MCF 10A (cell line): ENCODE measurements at regions not wholly inside any gene's neighbourhood (a gene's known extent, or its start where the extent isn't known, plus 50 kb on each side); places are given as distances from the start of the nearest gene placed in this dataset.

Experiments used
- BruUV-seq: library from RNA; stranded (reverse); fragments of 400-500 nt; replicated peaks from 2 replicates; lab custom pipeline; 2021; lab: Mats Ljungman, UMichigan
- CTCF ChIA-PET: fragments of 300-600 bp; sonication (Branson Sonifier 250); formaldehyde crosslinking; extraction: SDS; loops from one replicate; lab custom pipeline; 2021; ENCODE audit warnings: antibody characterized with exemption, inconsistent platforms; lab: Yijun Ruan, JAX
- POLR2A ChIA-PET: fragments of 300-600, 350-650 bp; sonication (Branson Sonifier 250); formaldehyde crosslinking; extraction: SDS; loops from one replicate; lab custom pipeline; 2020; ENCODE audit warnings: antibody characterized with exemption, inconsistent platforms; lab: Yijun Ruan, JAX
- DNase-seq: peaks from one replicate; pipeline ENCODE4 v3.0.0-alpha.2; 2018; ENCODE audit not compliant: unreplicated experiment
- H3K27ac Mint-ChIP-seq: one replicate; pipeline ENCODE4 v1.8.0; 2022; ENCODE audit warnings: mild to moderate bottlenecking, low read depth, mixed read lengths; ENCODE audit not compliant: unreplicated experiment
- H3K27me3 Mint-ChIP-seq: one replicate; pipeline ENCODE4 v1.8.0; 2022; ENCODE audit warnings: mixed read lengths; ENCODE audit not compliant: insufficient read depth, unreplicated experiment
- H3K36me3 Mint-ChIP-seq: one replicate; pipeline ENCODE4 v1.8.0; 2022; ENCODE audit warnings: mild to moderate bottlenecking, moderate library complexity, mixed read lengths; ENCODE audit not compliant: insufficient read depth, unreplicated experiment
- H3K4me1 Mint-ChIP-seq: one replicate; pipeline ENCODE4 v1.8.0; 2022; ENCODE audit warnings: mixed read lengths; ENCODE audit not compliant: insufficient read depth, unreplicated experiment
- H3K4me3 Mint-ChIP-seq: one replicate; pipeline ENCODE4 v1.8.0; 2022; ENCODE audit warnings: mild to moderate bottlenecking, moderate library complexity, mixed read lengths; ENCODE audit not compliant: unreplicated experiment
- H3K9me3 Mint-ChIP-seq: one replicate; pipeline ENCODE4 v1.8.0; 2022; ENCODE audit warnings: mixed read lengths; ENCODE audit not compliant: unreplicated experiment
- intact Hi-C: fragments of 100-400 bp; cut with micrococcal nuclease; formaldehyde crosslinking; loops from 2 replicates; pipeline ENCODE4 v1.14.1; 2022
- TF ChIP-seq, protein P1 (sequence below): fragments of 200-600 bp; IDR thresholded peaks from one replicate; pipeline ENCODE4 v1.8.0; 2022; ENCODE audit warnings: antibody characterized with exemption, mild to moderate bottlenecking; ENCODE audit not compliant: unreplicated experiment

GRCh38 chr5:148774313-148774712, 52.1 kb upstream of the ADRB2 start:
- TF ChIP-seq, protein P1, sequence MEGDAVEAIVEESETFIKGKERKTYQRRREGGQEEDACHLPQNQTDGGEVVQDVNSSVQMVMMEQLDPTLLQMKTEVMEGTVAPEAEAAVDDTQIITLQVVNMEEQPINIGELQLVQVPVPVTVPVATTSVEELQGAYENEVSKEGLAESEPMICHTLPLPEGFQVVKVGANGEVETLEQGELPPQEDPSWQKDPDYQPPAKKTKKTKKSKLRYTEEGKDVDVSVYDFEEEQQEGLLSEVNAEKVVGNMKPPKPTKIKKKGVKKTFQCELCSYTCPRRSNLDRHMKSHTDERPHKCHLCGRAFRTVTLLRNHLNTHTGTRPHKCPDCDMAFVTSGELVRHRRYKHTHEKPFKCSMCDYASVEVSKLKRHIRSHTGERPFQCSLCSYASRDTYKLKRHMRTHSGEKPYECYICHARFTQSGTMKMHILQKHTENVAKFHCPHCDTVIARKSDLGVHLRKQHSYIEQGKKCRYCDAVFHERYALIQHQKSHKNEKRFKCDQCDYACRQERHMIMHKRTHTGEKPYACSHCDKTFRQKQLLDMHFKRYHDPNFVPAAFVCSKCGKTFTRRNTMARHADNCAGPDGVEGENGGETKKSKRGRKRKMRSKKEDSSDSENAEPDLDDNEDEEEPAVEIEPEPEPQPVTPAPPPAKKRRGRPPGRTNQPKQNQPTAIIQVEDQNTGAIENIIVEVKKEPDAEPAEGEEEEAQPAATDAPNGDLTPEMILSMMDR, result no peak
- ChIA-PET CTCF (interaction anchor here (0.6 to 1.1 kb wide), 4 partner anchors 33 to 809 kb away, joined by 3 to 4 read pairs (median 4); no protein-coding TSS in a partner anchor), POLR2A (no interaction called here)
- Mint-ChIP-seq H3K27ac (no peak overlapping the region), H3K27me3 (no peaks in the 10 kb centered on the region), H3K36me3 (no peaks in the 10 kb centered on the region), H3K4me1 (peaks cover 11% of the 10 kb centered on the region), H3K4me3 (no peak overlapping the region), H3K9me3 (no peaks in the 10 kb centered on the region)
- no peak for DNase-seq
- BruUV-seq, result no TSS peak
- intact Hi-C loops, result no loop called here

DNA sequence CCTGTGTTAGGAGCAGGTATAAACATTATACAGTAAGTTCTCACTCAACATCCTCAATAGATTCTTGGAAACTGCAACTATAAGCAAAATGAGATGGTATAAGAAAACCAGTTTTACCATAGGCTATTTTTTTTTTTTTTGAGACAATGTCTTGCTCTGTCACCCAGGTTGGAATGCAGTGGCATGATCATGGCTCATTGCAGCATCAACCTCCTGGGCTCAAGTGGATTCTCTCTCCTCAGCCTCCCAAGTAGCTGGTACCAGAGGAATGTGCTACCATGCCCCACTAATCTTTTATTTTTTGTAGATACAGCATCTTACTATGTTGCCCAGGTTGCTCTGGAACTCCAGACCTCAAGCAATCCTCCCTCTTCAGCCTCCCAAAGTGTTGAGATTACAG, 50.1 kb upstream of the ADRB2 start:
- intact Hi-C loops, result no loop called here
- BruUV-seq, result no TSS peak
- TF ChIP-seq, protein P1, result no peak
- no peak for DNase-seq
- ChIA-PET POLR2A (interaction anchor here (0.8 to 1.5 kb wide), 7 partner anchors 9 to 216 kb away, joined by 3 to 8 read pairs (median 4); partner anchors contain the start of gene ADRB2), CTCF (interaction anchor here (0.6 to 1.7 kb wide), 17 partner anchors 12 to 865 kb away, joined by 3 to 9 read pairs (median 4); partner anchors contain the start of gene ADRB2)
- Mint-ChIP-seq H3K4me3 (no peak overlapping the region), H3K4me1 (peaks cover 11% of the 10 kb centered on the region), H3K27ac (no peak overlapping the region), H3K27me3 (no peaks in the 10 kb centered on the region), H3K36me3 (no peaks in the 10 kb centered on the region), H3K9me3 (no peaks in the 10 kb centered on the region)
